Caco-2 (cell line): ENCODE measurements at regions not wholly inside any gene's neighbourhood (a gene's known extent, or its start where the extent isn't known, plus 50 kb on each side); places are given as distances from the start of the nearest gene placed in this dataset.

Experiments used
- BruUV-seq: library from RNA; stranded (reverse); fragments of 400-500 nt; replicated peaks from 2 replicates; lab custom pipeline; 2021; lab: Mats Ljungman, UMichigan
- CTCF ChIA-PET: fragments of 300-600 bp; sonication (Branson Sonifier 250); formaldehyde crosslinking; loops from one replicate; lab custom pipeline; 2022; ENCODE audit warnings: antibody characterized with exemption; lab: Charles Lee
- POLR2A ChIA-PET: fragments of 300-600 bp; sonication (Branson Sonifier 250); formaldehyde crosslinking; loops from one replicate; lab custom pipeline; 2022; ENCODE audit warnings: antibody characterized with exemption; lab: Charles Lee
- DNase-seq, 2 experiments: peaks; one replicate each; pipeline versions ENCODE4 v3.0.0 to v3.0.0-alpha.2; 2020 to 2022
- H3K27me3 ChIP-seq: replicated peaks from 2 replicates; pipeline ENCODE4 v1.6.0; 2011; ENCODE audit warnings: low read length; ENCODE audit not compliant: control insufficient read depth, insufficient read depth
- H3K36me3 ChIP-seq: 2 replicates; pipeline ENCODE4 v1.5.1; 2011; ENCODE audit warnings: low read length; ENCODE audit not compliant: control insufficient read depth, insufficient read depth
- H3K4me1 ChIP-seq: fragments of 250-450 bp; sonication (Bioruptor Pico); 2 replicates; pipeline ENCODE4 v1.5.1; 2020; ENCODE audit warnings: mild to moderate bottlenecking
- H3K4me3 ChIP-seq: 2 replicates; pipeline ENCODE4 v1.5.1; 2011; ENCODE audit warnings: low read depth, mild to moderate bottlenecking, control low read depth, low read length
- H3K9me3 ChIP-seq: fragments of 250-450 bp; sonication (Bioruptor Pico); 2 replicates; pipeline ENCODE4 v1.5.1; 2020; ENCODE audit warnings: mild to moderate bottlenecking, moderate library complexity
- H3K27ac Mint-ChIP-seq: one replicate; pipeline ENCODE4 v1.8.0; 2022; ENCODE audit warnings: mixed read lengths; ENCODE audit not compliant: unreplicated experiment
- H3K27me3 Mint-ChIP-seq: one replicate; pipeline ENCODE4 v1.8.0; 2022; ENCODE audit warnings: mixed read lengths; ENCODE audit not compliant: insufficient read depth, unreplicated experiment
- H3K36me3 Mint-ChIP-seq: one replicate; pipeline ENCODE4 v1.8.0; 2022; ENCODE audit warnings: mild to moderate bottlenecking, mixed read lengths; ENCODE audit not compliant: insufficient read depth, unreplicated experiment
- H3K4me1 Mint-ChIP-seq: one replicate; pipeline ENCODE4 v1.8.0; 2022; ENCODE audit warnings: low read depth, mixed read lengths; ENCODE audit not compliant: unreplicated experiment
- H3K4me3 Mint-ChIP-seq: one replicate; pipeline ENCODE4 v1.8.0; 2022; ENCODE audit warnings: mild to moderate bottlenecking, moderate library complexity, mixed read lengths; ENCODE audit not compliant: unreplicated experiment
- H3K9me3 Mint-ChIP-seq: one replicate; pipeline ENCODE4 v1.8.0; 2022; ENCODE audit warnings: mixed read lengths; ENCODE audit not compliant: unreplicated experiment
- intact Hi-C: fragments of 100-400 bp; cut with micrococcal nuclease; formaldehyde crosslinking; loops from one replicate; pipeline ENCODE4 v1.10.0; 2022; ENCODE audit not compliant: unreplicated experiment
- TF ChIP-seq, protein P1 (sequence below), 2 experiments: fragments of 200-600 bp in 1 of 2; IDR thresholded peaks; 1 replicate in 1 of 2; 2 replicates in 1 of 2; pipeline versions ENCODE4 v1.5.1 to v1.8.0; 2011 to 2022; ENCODE audit warnings: antibody characterized with exemption in 1 of 2, control low read depth in 1 of 2, inconsistent platforms in 1 of 2, low read depth in 1 of 2, low read length in 1 of 2, mild to moderate bottlenecking in 1 of 2, moderate library complexity in 1 of 2; ENCODE audit not compliant: insufficient read depth in 1 of 2, severe bottlenecking in 1 of 2, unreplicated experiment in 1 of 2

DNA sequence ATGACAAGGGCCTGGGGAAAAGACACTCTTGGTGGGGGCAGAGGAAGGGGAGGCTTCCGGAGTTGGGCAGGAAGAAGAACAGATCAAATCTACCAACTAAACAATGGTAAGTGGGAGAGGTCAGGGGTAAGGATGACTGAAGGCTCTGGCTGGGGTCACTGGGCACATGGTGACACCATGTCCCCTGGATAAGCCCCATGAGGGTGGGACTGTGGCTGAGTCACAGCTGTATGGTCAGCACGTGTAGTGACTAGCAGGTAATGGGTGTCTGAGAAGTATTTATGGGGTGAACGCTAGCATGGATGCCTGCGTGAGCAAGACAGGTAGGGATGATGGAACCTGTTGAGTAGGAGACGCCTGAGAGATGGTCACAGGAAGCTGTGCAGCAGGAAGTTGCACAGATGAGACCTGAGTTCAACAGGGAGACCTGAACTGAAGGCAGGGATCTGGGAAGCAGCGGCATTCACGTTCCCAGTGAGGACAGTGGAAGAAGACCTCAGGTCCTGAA, 64.5 kb upstream of the SNX9 start:
- POLR2A ChIA-PET = no interaction called here
- Histone ChIP-seq H3K4me1 (peaks cover 33% of the 10 kb centered on the region), H3K36me3 (no peaks in the 10 kb centered on the region), H3K9me3 (peaks cover 5% of the 10 kb centered on the region; the same call in 1 of the 2 replicates), H3K27me3 (no peaks in the 10 kb centered on the region), H3K4me3 (no peak overlapping the region)
- CTCF ChIA-PET = no interaction called here
- intact Hi-C loops = no loop called here
- no peak for DNase-seq
- Mint-ChIP-seq H3K9me3 (peaks cover 8% of the 10 kb centered on the region), H3K27ac (no peak overlapping the region), H3K4me3 (no peak overlapping the region), H3K4me1 (peaks cover 51% of the 10 kb centered on the region), H3K36me3 (no peaks in the 10 kb centered on the region), H3K27me3 (no peaks in the 10 kb centered on the region)
- TF ChIP-seq, protein P1, sequence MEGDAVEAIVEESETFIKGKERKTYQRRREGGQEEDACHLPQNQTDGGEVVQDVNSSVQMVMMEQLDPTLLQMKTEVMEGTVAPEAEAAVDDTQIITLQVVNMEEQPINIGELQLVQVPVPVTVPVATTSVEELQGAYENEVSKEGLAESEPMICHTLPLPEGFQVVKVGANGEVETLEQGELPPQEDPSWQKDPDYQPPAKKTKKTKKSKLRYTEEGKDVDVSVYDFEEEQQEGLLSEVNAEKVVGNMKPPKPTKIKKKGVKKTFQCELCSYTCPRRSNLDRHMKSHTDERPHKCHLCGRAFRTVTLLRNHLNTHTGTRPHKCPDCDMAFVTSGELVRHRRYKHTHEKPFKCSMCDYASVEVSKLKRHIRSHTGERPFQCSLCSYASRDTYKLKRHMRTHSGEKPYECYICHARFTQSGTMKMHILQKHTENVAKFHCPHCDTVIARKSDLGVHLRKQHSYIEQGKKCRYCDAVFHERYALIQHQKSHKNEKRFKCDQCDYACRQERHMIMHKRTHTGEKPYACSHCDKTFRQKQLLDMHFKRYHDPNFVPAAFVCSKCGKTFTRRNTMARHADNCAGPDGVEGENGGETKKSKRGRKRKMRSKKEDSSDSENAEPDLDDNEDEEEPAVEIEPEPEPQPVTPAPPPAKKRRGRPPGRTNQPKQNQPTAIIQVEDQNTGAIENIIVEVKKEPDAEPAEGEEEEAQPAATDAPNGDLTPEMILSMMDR (IDR thresholded peaks at IDR 0.05; ENCODE audit: insufficient read depth in 1 of 2, low read depth in 1 of 2, low read length in 1 of 2, severe bottlenecking in 1 of 2, unreplicated experiment in 1 of 2) = no peak
- no TSS peak for BruUV-seq

DNA sequence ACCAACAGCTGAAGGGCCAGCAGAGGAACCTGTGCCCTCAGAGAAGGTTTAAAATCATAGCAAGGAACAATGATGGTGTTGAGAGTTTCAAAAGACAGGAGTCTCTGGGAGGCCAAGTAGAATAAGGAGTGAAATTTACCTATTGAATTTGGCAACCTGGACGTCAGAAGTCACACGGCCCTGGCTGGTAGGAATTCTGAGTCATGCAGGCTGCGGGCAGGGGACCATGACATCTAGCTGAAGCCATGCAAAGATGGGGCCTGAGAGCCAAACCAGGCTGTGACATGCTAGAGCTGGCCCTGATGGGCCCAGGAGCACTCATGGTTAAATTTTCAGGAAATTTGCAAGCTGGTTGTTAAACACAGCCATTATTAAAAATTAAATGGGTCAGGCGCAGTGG, 64.0 kb upstream of the SNX9 start:
- Histone ChIP-seq H3K9me3 (peaks cover 2% of the 10 kb centered on the region; the same call in 1 of the 2 replicates), H3K27me3 (no peaks in the 10 kb centered on the region), H3K4me1 (peaks cover 38% of the 10 kb centered on the region), H3K4me3 (no peak overlapping the region), H3K36me3 (no peaks in the 10 kb centered on the region)
- H3K27ac Mint-ChIP-seq = no peak overlapping the region
- H3K27me3 Mint-ChIP-seq = no peaks in the 10 kb centered on the region
- no peak overlapping the region for H3K4me3 Mint-ChIP-seq
- POLR2A ChIA-PET = no interaction called here
- no peak for DNase-seq
- H3K9me3 Mint-ChIP-seq = peaks cover 4% of the 10 kb centered on the region
- H3K36me3 Mint-ChIP-seq = no peaks in the 10 kb centered on the region
- intact Hi-C loops = no loop called here
- no TSS peak for BruUV-seq
- CTCF ChIA-PET = no interaction called here
- H3K4me1 Mint-ChIP-seq = peaks cover 56% of the 10 kb centered on the region
- TF ChIP-seq, protein P1 (IDR thresholded peaks at IDR 0.05; ENCODE audit: insufficient read depth in 1 of 2, low read depth in 1 of 2, low read length in 1 of 2, severe bottlenecking in 1 of 2, unreplicated experiment in 1 of 2) = no peak

DNA sequence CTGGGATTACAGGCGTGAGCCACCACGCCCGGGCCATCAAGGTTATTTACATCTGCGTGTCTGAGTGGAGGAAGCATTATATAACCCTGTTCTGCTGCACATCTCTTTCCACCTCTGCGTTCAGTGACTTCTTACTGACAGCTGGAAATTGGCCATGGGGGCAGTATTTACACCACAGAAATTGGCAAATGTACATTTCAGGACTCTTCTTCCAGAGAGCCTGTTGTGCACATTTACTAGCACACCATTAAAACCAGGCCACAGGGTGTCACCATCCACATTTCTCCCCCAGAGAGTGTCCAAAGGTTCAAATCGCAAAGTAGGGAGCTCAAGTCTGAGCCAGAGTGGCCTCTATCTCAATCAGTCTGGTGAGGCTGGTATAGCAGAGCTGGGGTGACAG, 62.9 kb upstream of the SNX9 start:
- DNase-seq = no peak
- H3K4me1 ChIP-seq = peaks cover 38% of the 10 kb centered on the region
- intact Hi-C loops = no loop called here
- Mint-ChIP-seq H3K4me3 (no peak overlapping the region), H3K9me3 (no peaks in the 10 kb centered on the region), H3K36me3 (no peaks in the 10 kb centered on the region), H3K27me3 (no peaks in the 10 kb centered on the region), H3K27ac (no peak overlapping the region), H3K4me1 (peaks cover 57% of the 10 kb centered on the region)
- CTCF ChIA-PET = no interaction called here
- H3K36me3 ChIP-seq = no peaks in the 10 kb centered on the region
- POLR2A ChIA-PET = no interaction called here
- no peak overlapping the region for H3K4me3 ChIP-seq
- no peaks in the 10 kb centered on the region for H3K9me3 ChIP-seq
- H3K27me3 ChIP-seq = no peaks in the 10 kb centered on the region
- BruUV-seq = no TSS peak
- TF ChIP-seq, protein P1 (IDR thresholded peaks at IDR 0.05; ENCODE audit: insufficient read depth in 1 of 2, low read depth in 1 of 2, low read length in 1 of 2, severe bottlenecking in 1 of 2, unreplicated experiment in 1 of 2) = no peak
